Ovary (tissue), 3 donors: ENCODE measurements at regions not wholly inside any gene's neighbourhood (a gene's known extent, or its start where the extent isn't known, plus 50 kb on each side); places are given as distances from the start of the nearest gene placed in this dataset.

Source experiments
- CTCF ChIP-seq, 3 donors: fragments of 450-650 bp in 2 of 3; fragments of 200-600 bp in 1 of 3; IDR thresholded peaks; one replicate each; pipeline versions ENCODE4 v1.5.1 to v1.8.0; 2016 to 2022; ENCODE audit warnings: antibody characterized with exemption in 3 of 3, mild to moderate bottlenecking in 1 of 3
- POLR2A ChIP-seq: fragments of 450-650 bp; IDR thresholded peaks from one replicate; pipeline ENCODE4 v1.6.1; 2017; ENCODE audit warnings: antibody characterized with exemption, mild to moderate bottlenecking, moderate library complexity
- donor health status: DM: no; HTN: no; CAD: no.

GRCh38 chr2:6236317-6236716 is 544.1 kb downstream of the SOX11 start:
- TF ChIP-seq CTCF (IDR thresholded peaks at IDR 0.05) (no peak), POLR2A (no peak)
